ENCODE measurements at regions not wholly inside any gene's neighbourhood (a gene's known extent, or its start where the extent isn't known, plus 50 kb on each side); places are given as distances from the start of the nearest gene placed in this dataset.

- TF ChIP-seq CTCF (IDR thresholded peaks at IDR 0.05; ENCODE audit: unreplicated experiment): no peak
- H3K9me3 Mint-ChIP-seq (ENCODE audit: unreplicated experiment): no peaks in the 10 kb centered on the region
- no TSS peak for BruUV-seq (replicated peaks)
- H3K4me1 Mint-ChIP-seq (ENCODE audit: insufficient read depth, unreplicated experiment): peaks cover 22% of the 10 kb centered on the region
- DNase-seq (ENCODE audit: unreplicated experiment): no peak
- no peaks in the 10 kb centered on the region for H3K27me3 Mint-ChIP-seq (ENCODE audit: insufficient read depth, unreplicated experiment)
- intact Hi-C loops (cut with micrococcal nuclease): no loop called here
- no peak overlapping the region for H3K4me3 Mint-ChIP-seq (ENCODE audit: unreplicated experiment)
- CTCF ChIA-PET: interaction anchor here (0.6 kb wide), 1 partner anchor 512 kb away, joined by 3 read pairs; no protein-coding TSS in a partner anchor
- H3K27ac Mint-ChIP-seq (ENCODE audit: low read depth, unreplicated experiment): no peak overlapping the region
- POLR2A ChIA-PET: no interaction called here
- no peaks in the 10 kb centered on the region for H3K36me3 Mint-ChIP-seq (ENCODE audit: insufficient read depth, unreplicated experiment)
These were observed 389.9 kb downstream of the PLPP3 start for GRCh38 chr1:56189454-56189853.

GRCh38 chr1:56188855-56189254 lies 390.5 kb downstream of the PLPP3 start:
- no peak for DNase-seq (ENCODE audit: unreplicated experiment)
- Mint-ChIP-seq H3K36me3 (ENCODE audit: insufficient read depth, unreplicated experiment) (no peaks in the 10 kb centered on the region), H3K27me3 (ENCODE audit: insufficient read depth, unreplicated experiment) (no peaks in the 10 kb centered on the region), H3K4me1 (ENCODE audit: insufficient read depth, unreplicated experiment) (peaks cover 22% of the 10 kb centered on the region), H3K4me3 (ENCODE audit: unreplicated experiment) (no peak overlapping the region), H3K9me3 (ENCODE audit: unreplicated experiment) (no peaks in the 10 kb centered on the region), H3K27ac (ENCODE audit: low read depth, unreplicated experiment) (no peak overlapping the region)
- intact Hi-C loops (cut with micrococcal nuclease): no loop called here
- TF ChIP-seq CTCF (IDR thresholded peaks at IDR 0.05; ENCODE audit: unreplicated experiment): no peak
- POLR2A ChIA-PET: no interaction called here
- CTCF ChIA-PET: no interaction called here
- BruUV-seq (replicated peaks): no TSS peak

GRCh38 chr1:56188221-56188620 lies 391.1 kb downstream of the PLPP3 start:
- H3K27ac Mint-ChIP-seq (ENCODE audit: low read depth, unreplicated experiment): no peak overlapping the region
- no peaks in the 10 kb centered on the region for H3K27me3 Mint-ChIP-seq (ENCODE audit: insufficient read depth, unreplicated experiment)
- BruUV-seq (replicated peaks): no TSS peak
- no peak for DNase-seq (ENCODE audit: unreplicated experiment)
- intact Hi-C loops (cut with micrococcal nuclease): no loop called here
- H3K9me3 Mint-ChIP-seq (ENCODE audit: unreplicated experiment): no peaks in the 10 kb centered on the region
- POLR2A ChIA-PET: no interaction called here
- CTCF ChIA-PET: no interaction called here
- H3K4me3 Mint-ChIP-seq (ENCODE audit: unreplicated experiment): no peak overlapping the region
- peaks cover 22% of the 10 kb centered on the region for H3K4me1 Mint-ChIP-seq (ENCODE audit: insufficient read depth, unreplicated experiment)
- no peaks in the 10 kb centered on the region for H3K36me3 Mint-ChIP-seq (ENCODE audit: insufficient read depth, unreplicated experiment)
- TF ChIP-seq CTCF (IDR thresholded peaks at IDR 0.05; ENCODE audit: unreplicated experiment): no peak

GRCh38 chr1:56187405-56187804 lies 392.0 kb downstream of the PLPP3 start:
- POLR2A ChIA-PET: no interaction called here
- H3K4me3 Mint-ChIP-seq (ENCODE audit: unreplicated experiment): no peak overlapping the region

More at GRCh38 chr1:56187405-56187804, 392.0 kb downstream of the PLPP3 start:
- Mint-ChIP-seq H3K9me3 (ENCODE audit: unreplicated experiment) (no peaks in the 10 kb centered on the region), H3K36me3 (ENCODE audit: insufficient read depth, unreplicated experiment) (no peaks in the 10 kb centered on the region), H3K4me1 (ENCODE audit: insufficient read depth, unreplicated experiment) (peaks cover 22% of the 10 kb centered on the region), H3K27me3 (ENCODE audit: insufficient read depth, unreplicated experiment) (no peaks in the 10 kb centered on the region), H3K27ac (ENCODE audit: low read depth, unreplicated experiment) (no peak overlapping the region)
- intact Hi-C loops (cut with micrococcal nuclease): no loop called here
- DNase-seq (ENCODE audit: unreplicated experiment): no peak
- no TSS peak for BruUV-seq (replicated peaks)
- CTCF ChIA-PET: no interaction called here
- no peak for TF ChIP-seq CTCF (IDR thresholded peaks at IDR 0.05; ENCODE audit: unreplicated experiment)

All from MCF 10A (cell line).